Left ventricle myocardium superior (tissue), 1 donor: ENCODE measurements at regions not wholly inside any gene's neighbourhood (a gene's known extent, or its start where the extent isn't known, plus 50 kb on each side); places are given as distances from the start of the nearest gene placed in this dataset.
A peak's percentile ranks its signal among the peaks of the same experiment; 100 is the strongest.
"Not testable (repeated sequence)": the region's sequence is repeated elsewhere in the genome, so short reads cannot be mapped to it uniquely, and the experiment has no call there.

Experiments
- ATAC-seq: fragments of 200-7000 bp; cut with Tn5 transposase; one replicate; pipeline ENCODE4 v1.9.1; 2020; ENCODE audit warnings: mild to moderate bottlenecking, moderate library complexity
- DNase-seq: peaks from one replicate; pipeline ENCODE4 v3.0.0-alpha.2; 2020
- intact Hi-C: fragments of 100-400 bp; cut with micrococcal nuclease; formaldehyde crosslinking; loops from one replicate; pipeline ENCODE4 v1.11.0; 2022
- donor health status: DM: no; HTN: yes; CAD: no; lungs with severe emphysema.

GRCh38 chr20:22060610-22061009 lies 355.1 kb downstream of the PAX1 start:
- DNase-seq (no peak), ATAC-seq (no peak)
- intact Hi-C loops: no loop called here

GRCh38 chr20:22058746-22059145 lies 353.3 kb downstream of the PAX1 start:
- DNase-seq: no peak
- intact Hi-C loops: no loop called here
- ATAC-seq: no peak

GRCh38 chr20:22055981-22056380 lies 350.5 kb downstream of the PAX1 start:
- intact Hi-C loops: no loop called here
- DNase-seq (no peak), ATAC-seq (no peak)

GRCh38 chr20:22052025-22052650 lies 346.7 kb downstream of the PAX1 start:
- ATAC-seq (no peak), DNase-seq (no peak)
- intact Hi-C loops: no loop called here

GRCh38 chr20:22045956-22046507 lies 340.6 kb downstream of the PAX1 start:
- DNase-seq, intact Hi-C loops, ATAC-seq: not testable (repeated sequence)

- ATAC-seq (no peak), DNase-seq (no peak)
- intact Hi-C loops: no loop called here
These were observed 322.0 kb downstream of the PAX1 start for GRCh38 chr20:22027423-22027822.

GRCh38 chr20:22020201-22020600 lies 314.7 kb downstream of the PAX1 start:
- no peak for DNase-seq

GRCh38 chr20:22008456-22008855 lies 303.0 kb downstream of the PAX1 start:
- intact Hi-C loops: no loop called here
- DNase-seq (no peak), ATAC-seq (no peak)

More at GRCh38 chr20:22020201-22020600, 314.7 kb downstream of the PAX1 start:
- intact Hi-C loops: no loop called here
- no peak for ATAC-seq

- DNase-seq: no peak
- no peak for ATAC-seq
- intact Hi-C loops: no loop called here
These were observed 300.8 kb downstream of the PAX1 start for GRCh38 chr20:22006306-22006705.

- intact Hi-C loops: no loop called here
- DNase-seq: no peak
- ATAC-seq: no peak
These were observed 300.1 kb downstream of the PAX1 start for GRCh38 chr20:22005535-22005934.

- no peak for ATAC-seq
- intact Hi-C loops: no loop called here
- no peak for DNase-seq
These were observed 299.5 kb downstream of the PAX1 start for GRCh38 chr20:22004946-22005345.

GRCh38 chr20:22003680-22004079 lies 298.2 kb downstream of the PAX1 start:
- no peak for DNase-seq
- no peak for ATAC-seq
- intact Hi-C loops: no loop called here

GRCh38 chr20:22001886-22002285 lies 296.4 kb downstream of the PAX1 start:
- ATAC-seq (no peak), DNase-seq (no peak)
- intact Hi-C loops: no loop called here

- intact Hi-C loops: no loop called here
- no peak for DNase-seq
- ATAC-seq: no peak
These were observed 290.0 kb downstream of the PAX1 start for GRCh38 chr20:21995461-21995860.

- intact Hi-C loops: no loop called here
- DNase-seq (no peak), ATAC-seq (no peak)
These were observed 288.7 kb downstream of the PAX1 start for GRCh38 chr20:21994203-21994602.

GRCh38 chr20:21982559-21982958 lies 277.1 kb downstream of the PAX1 start:
- ATAC-seq (no peak), DNase-seq (no peak)
- intact Hi-C loops: no loop called here

- DNase-seq (no peak), ATAC-seq (peak; percentile 86)
- intact Hi-C loops: no loop called here
These were observed 276.3 kb downstream of the PAX1 start for GRCh38 chr20:21981597-21982344.

- DNase-seq (no peak), ATAC-seq (peak; percentile 24)
- intact Hi-C loops: no loop called here
These were observed 275.7 kb downstream of the PAX1 start for GRCh38 chr20:21981179-21981578.

GRCh38 chr20:21971436-21971835 lies 266.0 kb downstream of the PAX1 start:
- intact Hi-C loops: no loop called here
- DNase-seq: no peak
- no peak for ATAC-seq

- DNase-seq (no peak), ATAC-seq (no peak)
- intact Hi-C loops: no loop called here
These were observed 263.0 kb downstream of the PAX1 start for GRCh38 chr20:21968486-21968885.

- ATAC-seq: no peak
- intact Hi-C loops: no loop called here
These were observed 262.0 kb downstream of the PAX1 start for GRCh38 chr20:21967481-21967880.

More at GRCh38 chr20:21967481-21967880, 262.0 kb downstream of the PAX1 start:
- DNase-seq: no peak
